Suprapubic skin (tissue), 3 donors: ENCODE measurements at regions not wholly inside any gene's neighbourhood (a gene's known extent, or its start where the extent isn't known, plus 50 kb on each side); places are given as distances from the start of the nearest gene placed in this dataset.

Experiments
- POLR2A ChIP-seq, 2 donors: fragments of 450-650 bp; IDR thresholded peaks; one replicate each; pipeline ENCODE4 v1.6.1; 2017; ENCODE audit warnings: antibody characterized with exemption in 2 of 2, mild to moderate bottlenecking in 2 of 2, moderate library complexity in 2 of 2
- TF ChIP-seq, protein P1 (sequence below), 2 donors: fragments of 200-600 bp in 1 of 2; fragments of 450-650 bp in 1 of 2; sonication (generic) in 1 of 2; IDR thresholded peaks; one replicate each; pipeline ENCODE4 v1.5.1; 2016 to 2019; ENCODE audit warnings: antibody characterized with exemption in 2 of 2, mild to moderate bottlenecking in 1 of 2, moderate library complexity in 1 of 2

DNA sequence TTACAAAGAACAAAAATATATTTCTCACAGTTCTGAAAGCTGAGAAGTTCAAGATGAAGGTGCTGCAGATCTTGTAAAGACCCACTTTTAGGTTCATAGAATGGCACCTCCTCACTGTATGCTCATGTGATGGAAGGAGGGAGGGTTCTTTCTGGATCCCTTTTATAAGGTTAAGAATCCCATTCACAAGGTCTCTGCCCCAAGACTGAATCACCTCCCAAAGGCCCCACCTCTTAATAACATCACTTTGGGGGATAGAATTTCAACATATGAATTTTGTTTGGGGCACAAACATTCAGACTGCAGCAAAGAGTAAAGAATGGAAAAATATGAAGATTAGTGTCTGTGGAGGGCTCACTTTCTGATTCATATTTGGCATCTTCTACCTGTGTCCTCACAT lies 77.1 kb upstream of the PRR16 start:
- TF ChIP-seq, protein P1, sequence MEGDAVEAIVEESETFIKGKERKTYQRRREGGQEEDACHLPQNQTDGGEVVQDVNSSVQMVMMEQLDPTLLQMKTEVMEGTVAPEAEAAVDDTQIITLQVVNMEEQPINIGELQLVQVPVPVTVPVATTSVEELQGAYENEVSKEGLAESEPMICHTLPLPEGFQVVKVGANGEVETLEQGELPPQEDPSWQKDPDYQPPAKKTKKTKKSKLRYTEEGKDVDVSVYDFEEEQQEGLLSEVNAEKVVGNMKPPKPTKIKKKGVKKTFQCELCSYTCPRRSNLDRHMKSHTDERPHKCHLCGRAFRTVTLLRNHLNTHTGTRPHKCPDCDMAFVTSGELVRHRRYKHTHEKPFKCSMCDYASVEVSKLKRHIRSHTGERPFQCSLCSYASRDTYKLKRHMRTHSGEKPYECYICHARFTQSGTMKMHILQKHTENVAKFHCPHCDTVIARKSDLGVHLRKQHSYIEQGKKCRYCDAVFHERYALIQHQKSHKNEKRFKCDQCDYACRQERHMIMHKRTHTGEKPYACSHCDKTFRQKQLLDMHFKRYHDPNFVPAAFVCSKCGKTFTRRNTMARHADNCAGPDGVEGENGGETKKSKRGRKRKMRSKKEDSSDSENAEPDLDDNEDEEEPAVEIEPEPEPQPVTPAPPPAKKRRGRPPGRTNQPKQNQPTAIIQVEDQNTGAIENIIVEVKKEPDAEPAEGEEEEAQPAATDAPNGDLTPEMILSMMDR (IDR thresholded peaks at IDR 0.05), result no peak
- no peak for TF ChIP-seq POLR2A (IDR thresholded peaks at IDR 0.05)
